GM12878 (cell line): ENCODE measurements at regions not wholly inside any gene's neighbourhood (a gene's known extent, or its start where the extent isn't known, plus 50 kb on each side); places are given as distances from the start of the nearest gene placed in this dataset.

Experiments
- ATAC-seq: fragments of 200-7000 bp; cut with Tn5 transposase; 3 replicates; pipeline ENCODE4 v1.9.1; 2020; ENCODE audit warnings: mild to moderate bottlenecking, moderate library complexity
- BruUV-seq: library from RNA; stranded (reverse); fragments of 400-500 nt; replicated peaks from 2 replicates; lab custom pipeline; 2021; lab: Mats Ljungman, UMichigan
- CTCF ChIA-PET: fragments of 300-600 bp; sonication (Branson Sonifier 250); formaldehyde crosslinking; extraction: SDS; loops from one replicate; lab custom pipeline; 2021; ENCODE audit warnings: inconsistent platforms; lab: Yijun Ruan, JAX
- POLR2A ChIA-PET: fragments of 350-600 bp; formaldehyde crosslinking; extraction: SDS; loops from one replicate; lab custom pipeline; 2021; ENCODE audit warnings: inconsistent platforms; lab: Charles Lee
- RAD21 ChIA-PET: fragments of 300-600 bp; sonication (Branson Sonifier 250); formaldehyde crosslinking; loops from one replicate; lab custom pipeline; 2023; ENCODE audit warnings: antibody characterized with exemption; ENCODE audit not compliant: unreplicated experiment; lab: Charles Lee
- SMC1A ChIA-PET: fragments of 300-600 bp; sonication (Branson Sonifier 250); formaldehyde crosslinking; loops from one replicate; lab custom pipeline; 2023; ENCODE audit not compliant: unreplicated experiment, uncharacterized antibody; lab: Charles Lee
- DNase-seq: peaks from one replicate; pipeline ENCODE4 v3.0.0-alpha.2; 2011; ENCODE audit warnings: low read depth, low spot score
- FAIRE-seq: peaks from 3 replicates; lab custom pipeline; 2011; peaks lifted over from hg19 to GRCh38; lab: Jason Lieb, UNC
- H2AFZ ChIP-seq: 2 replicates; pipeline ENCODE4 v1.6.0; 2011; ENCODE audit warnings: low read depth, low read length, control low read depth; ENCODE audit not compliant: control insufficient read depth
- H3K27ac ChIP-seq: 2 replicates; pipeline ENCODE4 v1.5.1; 2011; ENCODE audit warnings: control low read depth; ENCODE audit not compliant: control insufficient read depth, insufficient read depth
- H3K27me3 ChIP-seq, 2 experiments: replicated peaks in 1 of 2; 2 replicates each; pipeline versions ENCODE4 v1.6.0 to v1.6.1; 2011; ENCODE audit warnings: low read length in 1 of 2; ENCODE audit not compliant: control insufficient read depth in 2 of 2, insufficient read depth in 2 of 2
- H3K36me3 ChIP-seq, 2 experiments: 2 replicates each; pipeline ENCODE4 v1.5.1; 2011; ENCODE audit warnings: low read length in 1 of 2; ENCODE audit not compliant: control insufficient read depth in 2 of 2, insufficient read depth in 2 of 2
- H3K4me1 ChIP-seq: 2 replicates; pipeline ENCODE4 v1.6.1; 2011; ENCODE audit warnings: mild to moderate bottlenecking, low read length, moderate library complexity, mixed read lengths; ENCODE audit not compliant: control insufficient read depth, insufficient read depth
- H3K4me2 ChIP-seq: 2 replicates; pipeline ENCODE4 v1.6.0; 2011; ENCODE audit warnings: control low read depth; ENCODE audit not compliant: control insufficient read depth, insufficient read depth
- H3K4me3 ChIP-seq: fragments of 200-600 bp; sonication (generic); 2 replicates; pipeline ENCODE4 v1.5.1; 2016
- H3K79me2 ChIP-seq: 2 replicates; pipeline ENCODE4 v1.6.0; 2011; ENCODE audit warnings: low read length; ENCODE audit not compliant: control insufficient read depth, insufficient read depth
- H3K9ac ChIP-seq: 2 replicates; pipeline ENCODE4 v1.8.0; 2011; ENCODE audit warnings: low read length, control low read depth, mixed read lengths; ENCODE audit not compliant: control insufficient read depth, insufficient read depth
- H3K9me3 ChIP-seq: replicated peaks from 3 replicates; pipeline ENCODE4 v1.5.1; 2011; ENCODE audit warnings: mild to moderate bottlenecking, low read length; ENCODE audit not compliant: control insufficient read depth, insufficient read depth
- H4K20me1 ChIP-seq: 2 replicates; pipeline ENCODE4 v1.6.0; 2011; ENCODE audit not compliant: control insufficient read depth, insufficient read depth
- ATF2 ChIP-seq: IDR thresholded peaks from 2 replicates; pipeline ENCODE4 v1.6.1; 2012; ENCODE audit warnings: low read length, inconsistent platforms
- GATAD2B ChIP-seq: fragments of 450-650 bp; conservative IDR thresholded peaks from 2 replicates; pipeline ENCODE4 v1.6.1; 2017; ENCODE audit warnings: low read depth, mild to moderate bottlenecking, moderate library complexity
- SUPT20H ChIP-seq: IDR thresholded peaks from 2 replicates; pipeline ENCODE4 v1.6.1; 2011; ENCODE audit warnings: low read depth, mild to moderate bottlenecking, low read length, moderate library complexity, borderline replicate concordance; ENCODE audit not compliant: control insufficient read depth
- TAF1 ChIP-seq: IDR thresholded peaks from 2 replicates; pipeline ENCODE4 v1.6.1; 2011; ENCODE audit warnings: mild to moderate bottlenecking, low read depth, low read length, borderline replicate concordance
- WGBS: methylation state at CpG from one replicate; pipeline ENCODE4 v1.1.6; 2016; ENCODE audit warnings: low lambda C conversion rate; ENCODE audit not compliant: insufficient replicate concordance, insufficient coverage; ENCODE audit errors: missing lambda C conversion rate; 5-methylcytosine and 5-hydroxymethylcytosine counted together
- in situ Hi-C: fragments of 300-500 bp; cut with MboI; formaldehyde crosslinking; loops from 9 replicates; pipeline ENCODE4 v1.14.3; 2018; ENCODE audit warnings: mixed read lengths
- intact Hi-C: fragments of 100-400 bp; cut with micrococcal nuclease; formaldehyde crosslinking; loops from one replicate; pipeline ENCODE4 v1.14.2; 2022; ENCODE audit not compliant: unreplicated experiment

- TF ChIP-seq ATF2 = no peak
- TF ChIP-seq TAF1 = no peak
These were observed 491.1 kb upstream of the NR2F2 start (continued) for GRCh38 chr15:95839367-95839782.

GRCh38 chr15:95840004-95840403 lies 490.5 kb upstream of the NR2F2 start:
- H2AFZ ChIP-seq = no peak overlapping the region; the same call in 1 of the 2 replicates
- peaks cover 5% of the 10 kb centered on the region; the same call in 1 of the 2 replicates for H3K4me1 ChIP-seq
- H3K9me3 ChIP-seq = no peaks in the 10 kb centered on the region
- H3K27me3 ChIP-seq = no peaks in the 10 kb centered on the region
- in situ Hi-C loops = no loop called here
- BruUV-seq = no TSS peak
- H4K20me1 ChIP-seq = no peaks in the 10 kb centered on the region
- no peak overlapping the region; the same call in 1 of the 2 replicates for H3K27ac ChIP-seq
- H3K4me2 ChIP-seq = no peak overlapping the region
- ChIA-PET CTCF (interaction anchor here (0.6 to 1.3 kb wide), 4 partner anchors 83 to 496 kb away, joined by 3 read pairs; no protein-coding TSS in a partner anchor), SMC1A (interaction anchor here (0.9 to 3.5 kb wide), 5 partner anchors 10 to 489 kb away, joined by 4 to 17 read pairs (median 4); no protein-coding TSS in a partner anchor), POLR2A (interaction anchor here (1.0 kb wide), 1 partner anchor 13 kb away, joined by 3 read pairs; no protein-coding TSS in a partner anchor), RAD21 (interaction anchor here (0.6 to 1.5 kb wide), 4 partner anchors 24 to 496 kb away, joined by 3 to 4 read pairs (median 4); no protein-coding TSS in a partner anchor)
- no peak for ATAC-seq
- DNase-seq = no peak
- intact Hi-C loops = no loop called here
- H3K36me3 ChIP-seq = no peaks in the 10 kb centered on the region
- H3K79me2 ChIP-seq = no peaks in the 10 kb centered on the region
- no peak for FAIRE-seq
- WGBS = 53% methylated on average over 4 of the region's 4 CpGs
- no peak overlapping the region for H3K9ac ChIP-seq
- no peak overlapping the region for H3K4me3 ChIP-seq
- TF ChIP-seq GATAD2B = no peak
- no peak for TF ChIP-seq SUPT20H
